ENCODE measurements at regions not wholly inside any gene's neighbourhood (a gene's known extent, or its start where the extent isn't known, plus 50 kb on each side); places are given as distances from the start of the nearest gene placed in this dataset.
"Not testable (repeated sequence)": the region's sequence is repeated elsewhere in the genome, so short reads cannot be mapped to it uniquely, and the experiment has no call there.

- peak in 1 of 2 donors; percentile 21 for ATAC-seq (ENCODE audit: low read depth in 2 of 2)
- peaks cover 14 to 26% (median 19%) of the 10 kb centered on the region in 3 donors for H3K4me1 Mint-ChIP-seq
These were observed 156.2 kb upstream of the NETO1 start for GRCh38 chr18:73023975-73024374.

DNA sequence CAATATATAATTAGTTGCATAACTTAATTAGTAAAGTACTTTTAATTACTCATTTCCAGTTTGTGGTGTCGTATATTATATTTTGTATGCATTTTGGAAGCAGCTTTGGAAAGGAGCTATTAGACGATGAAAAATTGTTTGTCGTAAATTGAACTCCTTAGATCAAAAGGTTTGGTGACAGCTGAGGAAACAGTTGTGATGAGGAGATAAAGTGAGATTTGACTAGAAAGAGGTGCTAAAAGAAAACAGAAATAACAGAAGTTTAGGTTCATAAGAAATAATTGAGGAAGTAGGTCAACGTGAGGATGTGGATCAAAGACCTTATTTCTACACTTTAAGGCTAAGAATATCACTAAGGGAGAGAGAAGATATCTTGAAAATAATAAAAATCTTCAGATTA, 141.9 kb upstream of the NETO1 start:
- Mint-ChIP-seq H3K4me3 (peak overlapping the region in 6 of 8 donors; percentile 6 to 83 (median 51)), H3K4me1 (peaks cover 31 to 45% (median 33%) of the 10 kb centered on the region in 3 donors), H3K36me3 (no peaks in the 10 kb centered on the region), H3K27ac (peak overlapping the region; percentile 20 to 91 (median 76)), H3K9me3 (peaks cover 0 to 5% (median 0%) of the 10 kb centered on the region in 7 donors), H3K27me3 (no peaks in the 10 kb centered on the region)
- ATAC-seq (ENCODE audit: low read depth in 2 of 2) (peak; percentile 36), DNase-seq (no peak)

More at GRCh38 chr18:73023975-73024374, 156.2 kb upstream of the NETO1 start:
- DNase-seq = no peak
- Mint-ChIP-seq H3K9me3 (peaks cover 0 to 39% (median 25%) of the 10 kb centered on the region in 7 donors), H3K4me3 (peak overlapping the region in 2 of 8 donors; percentile 26 to 40), H3K27ac (peak overlapping the region in 4 of 6 donors; percentile 0 to 80 (median 36)), H3K27me3 (peaks cover 0 to 7% (median 0%) of the 10 kb centered on the region in 3 donors), H3K36me3 (peaks cover 7 to 13% of the 10 kb centered on the region in 2 donors)

GRCh38 chr18:73007915-73008308, 140.1 kb upstream of the NETO1 start:
- peak overlapping the region; percentile 84 to 97 (median 90) for H3K27ac Mint-ChIP-seq
- peaks cover 0 to 6% (median 0%) of the 10 kb centered on the region in 7 donors for H3K9me3 Mint-ChIP-seq
- H3K4me3 Mint-ChIP-seq = peak overlapping the region in 7 of 8 donors; percentile 57 to 83 (median 79)
- no peaks in the 10 kb centered on the region for H3K27me3 Mint-ChIP-seq
- H3K36me3 Mint-ChIP-seq = no peaks in the 10 kb centered on the region
- DNase-seq = no peak
- no peak for ATAC-seq (ENCODE audit: low read depth in 2 of 2)
- H3K4me1 Mint-ChIP-seq = peaks cover 31 to 45% (median 33%) of the 10 kb centered on the region in 3 donors

DNA sequence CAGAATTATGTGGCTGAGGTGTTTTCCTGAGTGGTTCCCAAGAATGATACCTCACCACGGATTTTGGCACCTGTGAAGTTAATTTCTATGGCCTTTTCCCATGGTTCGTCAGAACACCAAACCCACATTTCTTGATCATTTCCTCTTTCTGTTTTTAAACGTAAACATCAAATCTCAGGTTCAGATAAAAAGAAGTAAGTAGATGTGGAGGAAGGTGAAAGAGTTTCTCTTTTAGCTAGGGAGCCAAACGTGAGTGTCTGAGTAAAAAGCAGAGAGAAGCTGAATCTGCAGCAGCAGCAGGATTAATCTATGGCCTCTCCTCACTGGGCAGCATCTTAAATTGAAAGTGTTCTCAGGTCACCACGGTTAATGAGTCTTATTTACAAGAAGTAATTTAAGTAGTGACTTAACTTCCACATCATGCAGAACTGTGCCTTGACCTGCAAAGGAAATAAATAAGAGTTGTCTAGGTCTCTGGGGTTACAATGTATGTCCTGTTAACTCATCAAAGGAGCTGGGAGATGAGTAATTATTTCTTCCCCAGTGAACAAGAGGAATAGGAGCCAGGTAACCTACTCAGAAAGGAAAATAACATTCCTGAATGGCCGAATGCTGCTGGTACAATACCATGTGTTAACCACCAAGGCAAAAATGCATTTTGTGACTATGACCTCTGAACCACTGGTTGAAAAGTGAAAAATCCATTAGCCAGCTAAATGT, 139.6 kb upstream of the NETO1 start:
- peak; percentile 84 to 89 for ATAC-seq (ENCODE audit: low read depth in 2 of 2)

GRCh38 chr18:73006331-73006730, 138.5 kb upstream of the NETO1 start:
- H3K27ac Mint-ChIP-seq = peak overlapping the region in 1 of 6 donors; percentile 9
- ATAC-seq (ENCODE audit: low read depth in 2 of 2) (no peak), DNase-seq (no peak)
- H3K27me3 Mint-ChIP-seq = no peaks in the 10 kb centered on the region
- no peaks in the 10 kb centered on the region for H3K36me3 Mint-ChIP-seq
- peaks cover 30 to 45% (median 31%) of the 10 kb centered on the region in 3 donors for H3K4me1 Mint-ChIP-seq
- H3K9me3 Mint-ChIP-seq = peaks cover 0 to 6% (median 0%) of the 10 kb centered on the region in 7 donors
- no peak overlapping the region for H3K4me3 Mint-ChIP-seq

More for the DNA sequence above, 139.6 kb upstream of the NETO1 start:
- Mint-ChIP-seq H3K27ac (peak overlapping the region; percentile 84 to 97 (median 90)), H3K4me3 (peak overlapping the region; percentile 40 to 83 (median 74)), H3K9me3 (peaks cover 0 to 6% (median 0%) of the 10 kb centered on the region in 7 donors), H3K4me1 (peaks cover 30 to 45% (median 31%) of the 10 kb centered on the region in 3 donors), H3K27me3 (no peaks in the 10 kb centered on the region), H3K36me3 (no peaks in the 10 kb centered on the region)
- DNase-seq = peak; percentile 44

DNA sequence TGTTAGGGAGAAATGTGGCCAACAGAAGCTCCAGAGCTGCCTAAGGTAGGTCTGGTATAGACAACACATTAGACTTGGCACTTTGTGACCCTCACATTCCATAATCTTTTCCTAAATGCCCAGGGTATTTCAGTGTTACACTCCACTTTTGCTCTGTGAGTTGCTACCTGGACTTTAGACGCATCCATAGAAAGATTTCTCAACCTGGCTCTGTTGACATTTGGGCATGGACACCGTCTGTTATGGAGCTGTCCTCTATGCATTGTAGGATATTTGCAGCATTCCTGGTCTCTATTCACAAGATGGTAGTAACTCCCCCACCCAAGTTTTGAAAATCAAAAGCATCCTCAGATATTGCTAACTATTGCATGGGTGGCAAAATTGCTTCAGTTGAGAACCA, 136.5 kb upstream of the NETO1 start:
- Mint-ChIP-seq H3K36me3 (no peaks in the 10 kb centered on the region), H3K27ac (no peak overlapping the region), H3K4me3 (no peak overlapping the region), H3K4me1 (peaks cover 16 to 27% (median 17%) of the 10 kb centered on the region in 3 donors), H3K27me3 (no peaks in the 10 kb centered on the region), H3K9me3 (peaks cover 0 to 6% (median 0%) of the 10 kb centered on the region in 7 donors)
- no peak for DNase-seq
- no peak for ATAC-seq (ENCODE audit: low read depth in 2 of 2)

- Mint-ChIP-seq H3K9me3 (peaks cover 0 to 4% (median 0%) of the 10 kb centered on the region in 7 donors), H3K27me3 (no peaks in the 10 kb centered on the region), H3K36me3 (no peaks in the 10 kb centered on the region), H3K27ac (no peak overlapping the region), H3K4me1 (no peaks in the 10 kb centered on the region), H3K4me3 (no peak overlapping the region)
- DNase-seq = no peak
- no peak for ATAC-seq (ENCODE audit: low read depth in 2 of 2)
These were observed 132.3 kb upstream of the NETO1 start for GRCh38 chr18:72999971-73000607.

DNA sequence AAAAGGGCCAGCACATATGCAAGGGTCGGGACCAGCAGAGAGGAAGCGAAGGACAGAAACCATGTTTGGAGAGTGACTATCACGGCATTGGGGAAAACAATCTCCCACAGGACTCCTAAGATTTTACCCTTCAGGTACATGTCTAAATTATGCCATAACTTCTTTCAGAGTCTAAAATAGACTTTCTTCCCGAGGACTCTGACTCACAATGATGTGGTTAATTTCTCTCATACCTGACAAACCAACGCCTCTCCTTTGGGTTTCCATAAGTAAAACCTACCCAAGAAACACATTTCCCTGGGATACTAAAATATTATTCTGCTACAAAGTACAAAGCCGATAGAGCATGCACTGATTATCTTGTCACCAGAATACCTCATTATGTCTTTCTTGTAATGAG, 127.8 kb upstream of the NETO1 start:
- no peaks in the 10 kb centered on the region for H3K27me3 Mint-ChIP-seq
- no peak for ATAC-seq (ENCODE audit: low read depth in 2 of 2)
- no peaks in the 10 kb centered on the region for H3K36me3 Mint-ChIP-seq
- no peak for DNase-seq
- H3K9me3 Mint-ChIP-seq = peaks cover 0 to 2% (median 0%) of the 10 kb centered on the region in 7 donors
- no peak overlapping the region for H3K4me3 Mint-ChIP-seq
- H3K27ac Mint-ChIP-seq = peak overlapping the region in 1 of 6 donors; percentile 2
- no peaks in the 10 kb centered on the region for H3K4me1 Mint-ChIP-seq

- DNase-seq = no peak
- no peaks in the 10 kb centered on the region for H3K4me1 Mint-ChIP-seq
These were observed 125.5 kb upstream of the NETO1 start for GRCh38 chr18:72993250-72993649.

GRCh38 chr18:72991379-72991778, 123.6 kb upstream of the NETO1 start:
- Mint-ChIP-seq H3K4me3 (no peak overlapping the region), H3K27me3 (no peaks in the 10 kb centered on the region), H3K9me3 (peaks cover 0 to 8% (median 2%) of the 10 kb centered on the region in 7 donors), H3K27ac (no peak overlapping the region), H3K4me1 (no peaks in the 10 kb centered on the region), H3K36me3 (peaks cover 0 to 4% of the 10 kb centered on the region in 2 donors)
- ATAC-seq (ENCODE audit: low read depth in 2 of 2) (no peak), DNase-seq (no peak)

More at GRCh38 chr18:72993250-72993649, 125.5 kb upstream of the NETO1 start:
- peaks cover 0 to 2% (median 0%) of the 10 kb centered on the region in 7 donors for H3K9me3 Mint-ChIP-seq
- H3K36me3 Mint-ChIP-seq = no peaks in the 10 kb centered on the region
- no peak overlapping the region for H3K27ac Mint-ChIP-seq
- H3K4me3 Mint-ChIP-seq = no peak overlapping the region
- no peak for ATAC-seq (ENCODE audit: low read depth in 2 of 2)
- H3K27me3 Mint-ChIP-seq = no peaks in the 10 kb centered on the region

DNA sequence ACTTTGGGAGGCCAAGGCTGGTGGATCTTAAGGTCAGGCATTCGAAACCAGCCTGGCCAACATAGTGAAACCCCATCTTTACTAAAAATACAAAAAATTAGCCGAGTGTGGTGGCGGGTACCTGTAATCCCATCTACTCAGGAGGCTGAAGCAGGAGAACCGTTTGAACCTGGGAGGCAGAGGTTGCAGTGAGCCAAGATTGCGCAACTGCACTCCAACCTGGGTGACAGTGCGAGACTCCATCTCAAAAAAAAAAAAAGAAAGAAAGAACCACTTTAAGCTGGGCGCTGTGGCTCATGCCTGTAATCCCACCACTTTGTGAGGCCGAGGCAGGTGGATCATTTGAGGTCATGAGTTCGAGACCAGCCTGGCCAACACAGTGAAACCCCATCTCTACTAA, 119.8 kb upstream of the NETO1 start:
- peaks cover 0 to 39% (median 16%) of the 10 kb centered on the region in 7 donors for H3K9me3 Mint-ChIP-seq
- not testable (repeated sequence) for H3K4me1 Mint-ChIP-seq; H3K27me3 Mint-ChIP-seq; ATAC-seq (ENCODE audit: low read depth in 2 of 2); H3K27ac Mint-ChIP-seq; H3K36me3 Mint-ChIP-seq; H3K4me3 Mint-ChIP-seq; DNase-seq

DNA sequence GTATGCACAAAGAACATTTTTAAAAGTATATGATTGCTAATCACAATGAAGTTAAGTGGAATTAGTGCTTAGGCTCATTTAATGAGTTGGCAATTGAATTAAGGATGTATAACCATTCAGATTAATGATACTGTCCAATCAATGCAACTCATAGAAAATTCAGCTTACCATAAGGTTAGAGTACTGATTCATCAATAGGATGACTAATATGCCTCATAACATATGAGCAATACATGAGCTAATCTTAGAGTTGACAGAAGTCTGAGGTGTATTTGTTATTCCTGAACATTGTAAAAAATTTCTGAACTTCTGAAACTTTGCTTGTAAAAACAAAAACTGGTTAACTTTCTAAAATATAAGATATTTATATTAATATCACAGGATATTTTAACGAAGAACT, 118.3 kb upstream of the NETO1 start:
- DNase-seq (no peak), ATAC-seq (ENCODE audit: low read depth in 2 of 2) (no peak)
- Mint-ChIP-seq H3K36me3 (peaks cover 0 to 7% of the 10 kb centered on the region in 2 donors), H3K4me1 (no peaks in the 10 kb centered on the region), H3K9me3 (peaks cover 0 to 39% (median 16%) of the 10 kb centered on the region in 7 donors), H3K4me3 (no peak overlapping the region), H3K27me3 (no peaks in the 10 kb centered on the region), H3K27ac (no peak overlapping the region)

DNA sequence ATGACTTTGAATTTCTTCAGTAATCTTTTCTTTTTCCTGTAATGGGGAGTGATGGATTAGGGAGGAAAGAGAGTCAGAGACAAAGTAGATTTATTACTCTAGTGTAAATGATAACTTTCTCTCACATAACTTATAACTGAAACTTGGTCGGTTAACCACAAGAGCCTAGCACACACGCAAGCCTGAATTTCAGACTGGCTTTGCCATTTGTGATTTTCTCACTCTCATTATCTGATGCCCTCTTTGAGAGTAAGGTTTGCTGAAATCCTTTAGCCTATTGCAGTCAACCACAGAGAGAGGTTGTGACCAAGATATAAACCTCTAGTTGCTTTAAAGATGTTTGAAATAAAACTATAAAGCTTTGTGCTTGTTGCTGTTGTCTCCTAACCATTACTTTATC, 117.9 kb upstream of the NETO1 start:
- ATAC-seq (ENCODE audit: low read depth in 2 of 2) (no peak), DNase-seq (no peak)
- Mint-ChIP-seq H3K27me3 (no peaks in the 10 kb centered on the region), H3K4me3 (no peak overlapping the region), H3K4me1 (no peaks in the 10 kb centered on the region), H3K36me3 (peaks cover 0 to 7% of the 10 kb centered on the region in 2 donors), H3K27ac (no peak overlapping the region), H3K9me3 (peaks cover 0 to 39% (median 16%) of the 10 kb centered on the region in 7 donors)

DNA sequence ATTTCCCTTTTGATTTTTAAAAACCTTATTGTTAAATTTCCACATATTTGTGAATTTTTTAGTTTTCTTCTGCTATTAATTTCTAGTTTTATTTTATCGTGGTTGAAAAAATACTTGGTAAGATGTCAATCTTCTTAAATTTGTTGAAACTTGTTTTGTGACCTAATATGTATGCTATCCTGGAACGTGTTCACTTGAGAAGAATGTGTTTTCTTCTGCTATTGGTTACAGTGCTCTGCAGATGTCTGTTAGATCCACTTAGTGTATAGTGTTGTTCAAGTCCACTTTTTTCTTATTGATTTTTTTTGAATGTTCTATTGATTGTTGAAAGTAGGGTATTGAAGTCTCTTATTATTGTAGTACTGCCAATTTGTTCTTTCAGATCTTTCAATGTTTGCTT, 116.5 kb upstream of the NETO1 start:
- Mint-ChIP-seq H3K9me3 (peaks cover 0 to 39% (median 16%) of the 10 kb centered on the region in 7 donors), H3K4me3 (no peak overlapping the region), H3K27ac (no peak overlapping the region), H3K36me3 (peaks cover 0 to 7% of the 10 kb centered on the region in 2 donors), H3K27me3 (no peaks in the 10 kb centered on the region), H3K4me1 (no peaks in the 10 kb centered on the region)
- no peak for ATAC-seq (ENCODE audit: low read depth in 2 of 2)
- DNase-seq = no peak
